ENCODE measurements at regions not wholly inside any gene's neighbourhood (a gene's known extent, or its start where the extent isn't known, plus 50 kb on each side); places are given as distances from the start of the nearest gene placed in this dataset.

DNA sequence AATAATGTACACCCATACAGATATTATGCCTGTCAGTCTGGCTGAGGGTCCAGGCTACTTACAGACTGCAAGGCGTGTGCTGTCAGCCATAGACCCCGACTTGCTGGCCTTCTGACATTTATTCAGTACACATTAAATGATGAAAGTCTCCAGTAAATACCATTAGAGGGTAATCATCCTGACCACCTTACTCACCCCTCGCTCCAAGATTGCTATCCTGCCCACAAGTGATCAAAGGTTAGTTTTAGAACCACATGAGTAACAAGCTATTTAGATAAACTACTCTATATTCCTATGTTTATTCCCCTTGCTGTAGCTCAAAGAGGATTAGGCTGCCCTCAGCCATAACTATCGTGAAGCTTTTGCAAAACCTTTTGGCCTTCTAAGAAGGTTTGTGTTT, 1426.7 kb downstream of the NLGN4Y start:
- DNase-seq (ENCODE audit: low spot score), result no peak
- ATAC-seq (ENCODE audit: low read depth), result peak; percentile 68
- H3K27ac ChIP-seq (ENCODE audit: poor library complexity, severe bottlenecking), result no peak overlapping the region
- H3K36me3 ChIP-seq (ENCODE audit: low read depth), result no peaks in the 10 kb centered on the region
- no peaks in the 10 kb centered on the region for H3K9me3 ChIP-seq (ENCODE audit: severe bottlenecking)
- no peaks in the 10 kb centered on the region for H3K4me1 ChIP-seq (ENCODE audit: insufficient read depth, poor library complexity, severe bottlenecking)
- TF ChIP-seq, protein P1, sequence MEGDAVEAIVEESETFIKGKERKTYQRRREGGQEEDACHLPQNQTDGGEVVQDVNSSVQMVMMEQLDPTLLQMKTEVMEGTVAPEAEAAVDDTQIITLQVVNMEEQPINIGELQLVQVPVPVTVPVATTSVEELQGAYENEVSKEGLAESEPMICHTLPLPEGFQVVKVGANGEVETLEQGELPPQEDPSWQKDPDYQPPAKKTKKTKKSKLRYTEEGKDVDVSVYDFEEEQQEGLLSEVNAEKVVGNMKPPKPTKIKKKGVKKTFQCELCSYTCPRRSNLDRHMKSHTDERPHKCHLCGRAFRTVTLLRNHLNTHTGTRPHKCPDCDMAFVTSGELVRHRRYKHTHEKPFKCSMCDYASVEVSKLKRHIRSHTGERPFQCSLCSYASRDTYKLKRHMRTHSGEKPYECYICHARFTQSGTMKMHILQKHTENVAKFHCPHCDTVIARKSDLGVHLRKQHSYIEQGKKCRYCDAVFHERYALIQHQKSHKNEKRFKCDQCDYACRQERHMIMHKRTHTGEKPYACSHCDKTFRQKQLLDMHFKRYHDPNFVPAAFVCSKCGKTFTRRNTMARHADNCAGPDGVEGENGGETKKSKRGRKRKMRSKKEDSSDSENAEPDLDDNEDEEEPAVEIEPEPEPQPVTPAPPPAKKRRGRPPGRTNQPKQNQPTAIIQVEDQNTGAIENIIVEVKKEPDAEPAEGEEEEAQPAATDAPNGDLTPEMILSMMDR (IDR thresholded peaks at IDR 0.05; ENCODE audit: poor library complexity, severe bottlenecking), result no peak
- no peak overlapping the region for H3K4me3 ChIP-seq (ENCODE audit: severe bottlenecking)
- H3K27me3 ChIP-seq (ENCODE audit: insufficient read depth, poor library complexity, severe bottlenecking), result no peaks in the 10 kb centered on the region

DNA sequence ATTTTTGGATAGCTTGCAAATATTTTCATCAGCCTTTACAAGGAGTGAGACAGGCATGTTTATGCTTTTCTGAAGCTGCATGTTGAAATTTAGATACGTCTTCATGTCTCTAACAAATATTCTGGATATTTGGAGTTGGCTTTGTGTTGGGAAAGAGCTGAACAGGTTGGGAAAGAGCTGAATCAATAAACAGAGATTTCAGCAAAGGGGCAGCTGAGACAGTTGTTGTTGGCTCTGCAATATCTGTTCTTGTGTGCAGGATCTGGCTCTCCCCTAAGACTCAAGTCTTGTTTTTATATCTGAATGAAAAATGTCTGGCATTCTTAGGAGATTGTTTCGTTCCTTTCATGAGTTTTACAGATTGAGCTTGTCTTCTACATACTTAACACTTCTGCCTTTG, 1444.5 kb downstream of the NLGN4Y start:
- H3K36me3 ChIP-seq (ENCODE audit: low read depth), result no peaks in the 10 kb centered on the region
- ATAC-seq (ENCODE audit: low read depth) (no peak), DNase-seq (ENCODE audit: low spot score) (no peak)
- TF ChIP-seq, protein P1 (IDR thresholded peaks at IDR 0.05; ENCODE audit: poor library complexity, severe bottlenecking), result no peak
- H3K4me3 ChIP-seq (ENCODE audit: severe bottlenecking), result no peak overlapping the region
- no peaks in the 10 kb centered on the region for H3K27me3 ChIP-seq (ENCODE audit: insufficient read depth, poor library complexity, severe bottlenecking)
- H3K4me1 ChIP-seq (ENCODE audit: insufficient read depth, poor library complexity, severe bottlenecking), result no peaks in the 10 kb centered on the region
- H3K9me3 ChIP-seq (ENCODE audit: severe bottlenecking), result no peaks in the 10 kb centered on the region
- no peak overlapping the region for H3K27ac ChIP-seq (ENCODE audit: poor library complexity, severe bottlenecking)

DNA sequence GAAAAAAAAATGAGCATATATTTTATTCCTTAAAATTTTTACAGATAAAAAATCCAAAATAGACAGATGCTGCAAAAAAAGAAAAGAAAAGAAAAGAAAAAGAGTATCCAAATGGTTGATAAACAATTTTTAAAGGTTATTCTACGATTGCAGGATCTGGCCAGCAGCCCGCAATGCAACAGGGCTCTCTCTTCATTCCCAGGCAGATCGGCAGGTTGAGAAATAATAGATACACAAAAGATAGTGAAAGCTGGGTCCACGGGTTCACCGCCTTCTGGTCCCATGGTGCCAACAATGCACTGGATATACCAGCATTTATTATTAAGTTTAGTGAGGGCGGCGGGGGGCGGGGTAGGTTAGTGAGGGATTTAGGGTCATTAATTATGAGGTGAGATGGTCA, 1448.9 kb downstream of the NLGN4Y start:
- H3K4me3 ChIP-seq (ENCODE audit: severe bottlenecking), result no peak overlapping the region
- TF ChIP-seq, protein P1 (IDR thresholded peaks at IDR 0.05; ENCODE audit: poor library complexity, severe bottlenecking), result no peak
- no peak for DNase-seq (ENCODE audit: low spot score)

DNA sequence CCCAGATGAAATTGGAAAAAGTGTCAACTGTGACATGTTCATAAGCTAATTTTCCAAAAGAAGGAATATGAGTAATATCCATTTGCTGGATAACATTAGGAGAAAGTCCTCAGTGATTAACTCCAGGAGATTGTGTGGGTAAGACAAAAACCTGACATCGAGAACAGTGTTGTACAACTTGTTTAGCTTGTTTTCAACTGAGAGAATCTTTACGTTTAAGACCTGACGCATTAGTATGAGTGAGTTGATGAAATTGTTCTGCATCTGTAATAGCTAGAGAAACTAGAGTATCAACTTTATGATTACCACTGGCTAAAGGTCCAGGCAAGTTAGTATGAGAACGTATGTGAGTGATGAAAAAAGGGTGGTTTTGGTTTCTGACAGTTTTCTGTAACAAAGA, 1452.4 kb downstream of the NLGN4Y start:
- Histone ChIP-seq H3K36me3 (ENCODE audit: low read depth) (no peaks in the 10 kb centered on the region), H3K27ac (ENCODE audit: poor library complexity, severe bottlenecking) (no peak overlapping the region), H3K9me3 (ENCODE audit: severe bottlenecking) (no peaks in the 10 kb centered on the region), H3K4me3 (ENCODE audit: severe bottlenecking) (no peak overlapping the region), H3K4me1 (ENCODE audit: insufficient read depth, poor library complexity, severe bottlenecking) (no peaks in the 10 kb centered on the region), H3K27me3 (ENCODE audit: insufficient read depth, poor library complexity, severe bottlenecking) (no peaks in the 10 kb centered on the region)
- TF ChIP-seq, protein P1 (IDR thresholded peaks at IDR 0.05; ENCODE audit: poor library complexity, severe bottlenecking), result no peak
- ATAC-seq (ENCODE audit: low read depth), result no peak
- DNase-seq (ENCODE audit: low spot score), result no peak

More for the DNA sequence above, 1448.9 kb downstream of the NLGN4Y start:
- Histone ChIP-seq H3K36me3 (ENCODE audit: low read depth) (no peaks in the 10 kb centered on the region), H3K9me3 (ENCODE audit: severe bottlenecking) (no peaks in the 10 kb centered on the region), H3K27ac (ENCODE audit: poor library complexity, severe bottlenecking) (no peak overlapping the region), H3K4me1 (ENCODE audit: insufficient read depth, poor library complexity, severe bottlenecking) (no peaks in the 10 kb centered on the region), H3K27me3 (ENCODE audit: insufficient read depth, poor library complexity, severe bottlenecking) (no peaks in the 10 kb centered on the region)
- ATAC-seq (ENCODE audit: low read depth), result no peak

DNA sequence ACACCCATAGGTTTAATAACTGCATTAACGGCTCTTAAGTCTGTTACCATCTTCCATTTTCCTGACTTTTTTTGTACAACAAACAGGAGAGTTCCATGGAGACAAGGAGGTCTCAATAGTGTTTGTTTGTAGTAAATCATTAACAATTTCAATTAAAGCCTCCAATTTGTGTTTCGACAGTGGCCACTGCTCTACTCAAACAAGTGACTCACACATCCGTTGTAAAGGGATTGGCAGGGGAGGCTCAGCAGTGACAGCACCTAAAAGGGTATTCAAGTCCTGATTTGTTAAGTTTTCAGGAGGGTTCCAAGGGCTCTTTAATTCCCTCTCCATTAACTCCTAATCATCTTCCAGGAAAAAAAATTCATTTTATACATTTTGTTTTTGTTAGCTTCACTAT, 1454.2 kb downstream of the NLGN4Y start:
- Histone ChIP-seq H3K9me3 (ENCODE audit: severe bottlenecking) (no peaks in the 10 kb centered on the region), H3K4me3 (ENCODE audit: severe bottlenecking) (no peak overlapping the region), H3K4me1 (ENCODE audit: insufficient read depth, poor library complexity, severe bottlenecking) (no peaks in the 10 kb centered on the region), H3K27me3 (ENCODE audit: insufficient read depth, poor library complexity, severe bottlenecking) (no peaks in the 10 kb centered on the region), H3K36me3 (ENCODE audit: low read depth) (no peaks in the 10 kb centered on the region), H3K27ac (ENCODE audit: poor library complexity, severe bottlenecking) (no peak overlapping the region)
- ATAC-seq (ENCODE audit: low read depth) (no peak), DNase-seq (ENCODE audit: low spot score) (no peak)
- TF ChIP-seq, protein P1 (IDR thresholded peaks at IDR 0.05; ENCODE audit: poor library complexity, severe bottlenecking), result no peak

All from RWPE2 (cell line).